GM12878 (cell line): ENCODE measurements at regions not wholly inside any gene's neighbourhood (a gene's known extent, or its start where the extent isn't known, plus 50 kb on each side); places are given as distances from the start of the nearest gene placed in this dataset.

ENCODE experiments used
- ATAC-seq: fragments of 200-7000 bp; cut with Tn5 transposase; 3 replicates; pipeline ENCODE4 v1.9.1; 2020; ENCODE audit warnings: mild to moderate bottlenecking, moderate library complexity
- BruUV-seq: library from RNA; stranded (reverse); fragments of 400-500 nt; replicated peaks from 2 replicates; lab custom pipeline; 2021; lab: Mats Ljungman, UMichigan
- CTCF ChIA-PET: fragments of 300-600 bp; sonication (Branson Sonifier 250); formaldehyde crosslinking; extraction: SDS; loops from one replicate; lab custom pipeline; 2021; ENCODE audit warnings: inconsistent platforms; lab: Yijun Ruan, JAX
- POLR2A ChIA-PET: fragments of 350-600 bp; formaldehyde crosslinking; extraction: SDS; loops from one replicate; lab custom pipeline; 2021; ENCODE audit warnings: inconsistent platforms; lab: Charles Lee
- RAD21 ChIA-PET: fragments of 300-600 bp; sonication (Branson Sonifier 250); formaldehyde crosslinking; loops from one replicate; lab custom pipeline; 2023; ENCODE audit warnings: antibody characterized with exemption; ENCODE audit not compliant: unreplicated experiment; lab: Charles Lee
- SMC1A ChIA-PET: fragments of 300-600 bp; sonication (Branson Sonifier 250); formaldehyde crosslinking; loops from one replicate; lab custom pipeline; 2023; ENCODE audit not compliant: unreplicated experiment, uncharacterized antibody; lab: Charles Lee
- DNase-seq: peaks from one replicate; pipeline ENCODE4 v3.0.0-alpha.2; 2011; ENCODE audit warnings: low read depth, low spot score
- FAIRE-seq: peaks from 3 replicates; lab custom pipeline; 2011; peaks lifted over from hg19 to GRCh38; lab: Jason Lieb, UNC
- H2AFZ ChIP-seq: 2 replicates; pipeline ENCODE4 v1.6.0; 2011; ENCODE audit warnings: low read depth, low read length, control low read depth; ENCODE audit not compliant: control insufficient read depth
- H3K27ac ChIP-seq: 2 replicates; pipeline ENCODE4 v1.5.1; 2011; ENCODE audit warnings: control low read depth; ENCODE audit not compliant: control insufficient read depth, insufficient read depth
- H3K27me3 ChIP-seq, 2 experiments: replicated peaks in 1 of 2; 2 replicates each; pipeline versions ENCODE4 v1.6.0 to v1.6.1; 2011; ENCODE audit warnings: low read length in 1 of 2; ENCODE audit not compliant: control insufficient read depth in 2 of 2, insufficient read depth in 2 of 2
- H3K36me3 ChIP-seq, 2 experiments: 2 replicates each; pipeline ENCODE4 v1.5.1; 2011; ENCODE audit warnings: low read length in 1 of 2; ENCODE audit not compliant: control insufficient read depth in 2 of 2, insufficient read depth in 2 of 2
- H3K4me1 ChIP-seq: 2 replicates; pipeline ENCODE4 v1.6.1; 2011; ENCODE audit warnings: mild to moderate bottlenecking, low read length, moderate library complexity, mixed read lengths; ENCODE audit not compliant: control insufficient read depth, insufficient read depth
- H3K4me2 ChIP-seq: 2 replicates; pipeline ENCODE4 v1.6.0; 2011; ENCODE audit warnings: control low read depth; ENCODE audit not compliant: control insufficient read depth, insufficient read depth
- H3K4me3 ChIP-seq: fragments of 200-600 bp; sonication (generic); 2 replicates; pipeline ENCODE4 v1.5.1; 2016
- H3K79me2 ChIP-seq: 2 replicates; pipeline ENCODE4 v1.6.0; 2011; ENCODE audit warnings: low read length; ENCODE audit not compliant: control insufficient read depth, insufficient read depth
- H3K9ac ChIP-seq: 2 replicates; pipeline ENCODE4 v1.8.0; 2011; ENCODE audit warnings: low read length, control low read depth, mixed read lengths; ENCODE audit not compliant: control insufficient read depth, insufficient read depth
- H3K9me3 ChIP-seq: replicated peaks from 3 replicates; pipeline ENCODE4 v1.5.1; 2011; ENCODE audit warnings: mild to moderate bottlenecking, low read length; ENCODE audit not compliant: control insufficient read depth, insufficient read depth
- H4K20me1 ChIP-seq: 2 replicates; pipeline ENCODE4 v1.6.0; 2011; ENCODE audit not compliant: control insufficient read depth, insufficient read depth
- CEBPB ChIP-seq, 2 experiments: fragments of 150-350 bp in 1 of 2; IDR thresholded peaks; 2 replicates each; pipeline ENCODE4 v1.6.1; 2012 to 2014; ENCODE audit warnings: low read depth in 2 of 2, low read length in 2 of 2, borderline replicate concordance in 1 of 2, inconsistent platforms in 1 of 2
- CHD2 ChIP-seq: IDR thresholded peaks from 2 replicates; pipeline ENCODE4 v1.6.1; 2011; ENCODE audit warnings: low read depth, low read length, improper control_type of control experiment, borderline replicate concordance
- FOS ChIP-seq: IDR thresholded peaks from 3 replicates; pipeline ENCODE4 v1.6.1; 2011; ENCODE audit warnings: borderline replicate concordance; ENCODE audit not compliant: insufficient read length; ENCODE audit errors: extremely low read depth
- GABPA ChIP-seq: IDR thresholded peaks from 2 replicates; pipeline ENCODE4 v1.6.1; 2014; ENCODE audit warnings: antibody characterized with exemption, low read depth, mild to moderate bottlenecking, inconsistent platforms
- HDGF ChIP-seq: fragments of 450-650 bp; IDR thresholded peaks from 2 replicates; pipeline ENCODE4 v1.6.1; 2016; ENCODE audit warnings: antibody characterized with exemption
- NFYB ChIP-seq: IDR thresholded peaks from 2 replicates; pipeline ENCODE4 v1.6.1; 2011; ENCODE audit warnings: low read depth, mild to moderate bottlenecking, low read length, improper control_type of control experiment, moderate library complexity; ENCODE audit not compliant: insufficient read depth
- PBX3 ChIP-seq: IDR thresholded peaks from 2 replicates; pipeline ENCODE4 v1.6.1; 2011; ENCODE audit warnings: mild to moderate bottlenecking, low read depth, low read length, moderate library complexity; ENCODE audit not compliant: insufficient replicate concordance
- PKNOX1 ChIP-seq: fragments of 450-650 bp; IDR thresholded peaks from 2 replicates; pipeline ENCODE4 v1.6.1; 2016; ENCODE audit warnings: mild to moderate bottlenecking
- RFX5 ChIP-seq: IDR thresholded peaks from 2 replicates; pipeline ENCODE4 v1.6.1; 2011; ENCODE audit warnings: low read depth, low read length, improper control_type of control experiment
- RUNX3 ChIP-seq: IDR thresholded peaks from 2 replicates; pipeline ENCODE4 v1.6.1; 2012; ENCODE audit warnings: low read length, inconsistent platforms
- TAF1 ChIP-seq: IDR thresholded peaks from 2 replicates; pipeline ENCODE4 v1.6.1; 2011; ENCODE audit warnings: mild to moderate bottlenecking, low read depth, low read length, borderline replicate concordance
- ZNF687 ChIP-seq: fragments of 450-650 bp; IDR thresholded peaks from 2 replicates; pipeline ENCODE4 v1.6.1; 2017; ENCODE audit warnings: mild to moderate bottlenecking, moderate library complexity
- WGBS: methylation state at CpG from one replicate; pipeline ENCODE4 v1.1.6; 2016; ENCODE audit warnings: low lambda C conversion rate; ENCODE audit not compliant: insufficient replicate concordance, insufficient coverage; ENCODE audit errors: missing lambda C conversion rate; 5-methylcytosine and 5-hydroxymethylcytosine counted together
- in situ Hi-C: fragments of 300-500 bp; cut with MboI; formaldehyde crosslinking; loops from 9 replicates; pipeline ENCODE4 v1.14.3; 2018; ENCODE audit warnings: mixed read lengths
- intact Hi-C: fragments of 100-400 bp; cut with micrococcal nuclease; formaldehyde crosslinking; loops from one replicate; pipeline ENCODE4 v1.14.2; 2022; ENCODE audit not compliant: unreplicated experiment

GRCh38 chr6:165900970-165901369 lies 237.9 kb upstream of the PDE10A start:
- 8% methylated on average over 10 of the region's 10 CpGs for WGBS
- POLR2A ChIA-PET, result no interaction called here

GRCh38 chr6:165899611-165900010 lies 236.6 kb upstream of the PDE10A start:
- Histone ChIP-seq H3K9ac (no peak overlapping the region), H3K27me3 (no peaks in the 10 kb centered on the region), H3K9me3 (no peaks in the 10 kb centered on the region), H2AFZ (no peak overlapping the region), H3K79me2 (no peaks in the 10 kb centered on the region), H3K4me3 (no peak overlapping the region), H3K4me2 (no peak overlapping the region), H3K36me3 (no peaks in the 10 kb centered on the region), H3K27ac (no peak overlapping the region), H3K4me1 (no peaks in the 10 kb centered on the region), H4K20me1 (no peaks in the 10 kb centered on the region)
- POLR2A ChIA-PET, result no interaction called here
- SMC1A ChIA-PET, result no interaction called here
- DNase-seq (no peak), FAIRE-seq (no peak), ATAC-seq (no peak)
- in situ Hi-C loops (no loop called here), intact Hi-C loops (no loop called here)
- no TSS peak for BruUV-seq
- WGBS, result 8% methylated on average over 6 of the region's 6 CpGs
- CTCF ChIA-PET, result no interaction called here
- RAD21 ChIA-PET, result no interaction called here
- no peak for TF ChIP-seq NFYB
- no peak for TF ChIP-seq ZNF687
- TF ChIP-seq RUNX3, result no peak
- TF ChIP-seq FOS, result no peak
- no peak for TF ChIP-seq CHD2
- TF ChIP-seq PBX3, result no peak

More at GRCh38 chr6:165900970-165901369, 237.9 kb upstream of the PDE10A start:
- no peaks in the 10 kb centered on the region for H4K20me1 ChIP-seq
- no peaks in the 10 kb centered on the region for H3K36me3 ChIP-seq
- H2AFZ ChIP-seq, result no peak overlapping the region
- TF ChIP-seq TAF1 (no peak), HDGF (no peak), PKNOX1 (no peak), RFX5 (no peak), GABPA (no peak), FOS (no peak), CEBPB (IDR thresholded peaks at IDR 0.05; ENCODE audit: borderline replicate concordance in 1 of 2, low read depth in 2 of 2, low read length in 2 of 2) (no peak)
- ChIA-PET SMC1A (interaction anchor here (1.0 kb wide), 1 partner anchor 19 kb away, joined by 3 read pairs; no protein-coding TSS in a partner anchor), RAD21 (no interaction called here), CTCF (interaction anchor here (0.7 kb wide), 1 partner anchor 518 kb away, joined by 3 read pairs; no protein-coding TSS in a partner anchor)
- H3K27ac ChIP-seq, result no peak overlapping the region
- H3K4me3 ChIP-seq, result no peak overlapping the region
- no peak overlapping the region for H3K4me2 ChIP-seq
- BruUV-seq, result no TSS peak
- no peak for FAIRE-seq
- H3K9ac ChIP-seq, result no peak overlapping the region
- no peak for DNase-seq
- H3K79me2 ChIP-seq, result no peaks in the 10 kb centered on the region
- no peaks in the 10 kb centered on the region for H3K27me3 ChIP-seq
- no peaks in the 10 kb centered on the region for H3K9me3 ChIP-seq
- no peaks in the 10 kb centered on the region for H3K4me1 ChIP-seq
- ATAC-seq, result no peak
- in situ Hi-C loops, result no loop called here
- intact Hi-C loops, result no loop called here
